VCaP (cell line): ENCODE measurements at regions not wholly inside any gene's neighbourhood (a gene's known extent, or its start where the extent isn't known, plus 50 kb on each side); places are given as distances from the start of the nearest gene placed in this dataset.

Source experiments
- H3K27ac ChIP-seq: fragments of 450-650 bp; 2 replicates; pipeline ENCODE4 v1.5.1; 2017
- CTCF ChIP-seq: fragments of 450-650 bp; conservative IDR thresholded peaks from 2 replicates; pipeline ENCODE4 v1.5.1; 2017; ENCODE audit warnings: mild to moderate bottlenecking, moderate library complexity

GRCh38 chr11:39036021-39036420 lies 2423.4 kb downstream of the LRRC4C start:
- TF ChIP-seq CTCF = no peak
- no peak overlapping the region for H3K27ac ChIP-seq

GRCh38 chr11:39021539-39021938 lies 2423.5 kb upstream of the RAG2 start:
- no peak for TF ChIP-seq CTCF
- no peak overlapping the region for H3K27ac ChIP-seq

GRCh38 chr11:39011797-39012196 lies 2413.8 kb upstream of the RAG2 start:
- no peak for TF ChIP-seq CTCF
- no peak overlapping the region for H3K27ac ChIP-seq

GRCh38 chr11:38990841-38991240 lies 2392.8 kb upstream of the RAG2 start:
- TF ChIP-seq CTCF = no peak
- no peak overlapping the region for H3K27ac ChIP-seq

GRCh38 chr11:38990139-38990538 lies 2392.1 kb upstream of the RAG2 start:
- TF ChIP-seq CTCF = no peak
- H3K27ac ChIP-seq = no peak overlapping the region

- H3K27ac ChIP-seq = no peak overlapping the region
Observed at GRCh38 chr11:38988908-38989307, 2390.9 kb upstream of the RAG2 start.

GRCh38 chr11:38972220-38972619 lies 2374.2 kb upstream of the RAG2 start:
- TF ChIP-seq CTCF = no peak
- no peak overlapping the region for H3K27ac ChIP-seq

More at GRCh38 chr11:38988908-38989307, 2390.9 kb upstream of the RAG2 start:
- no peak for TF ChIP-seq CTCF

- TF ChIP-seq CTCF = no peak
- H3K27ac ChIP-seq = no peak overlapping the region
Observed at GRCh38 chr11:38971141-38971540, 2373.1 kb upstream of the RAG2 start.
